ENCODE measurements at regions not wholly inside any gene's neighbourhood (a gene's known extent, or its start where the extent isn't known, plus 50 kb on each side); places are given as distances from the start of the nearest gene placed in this dataset.

DNA sequence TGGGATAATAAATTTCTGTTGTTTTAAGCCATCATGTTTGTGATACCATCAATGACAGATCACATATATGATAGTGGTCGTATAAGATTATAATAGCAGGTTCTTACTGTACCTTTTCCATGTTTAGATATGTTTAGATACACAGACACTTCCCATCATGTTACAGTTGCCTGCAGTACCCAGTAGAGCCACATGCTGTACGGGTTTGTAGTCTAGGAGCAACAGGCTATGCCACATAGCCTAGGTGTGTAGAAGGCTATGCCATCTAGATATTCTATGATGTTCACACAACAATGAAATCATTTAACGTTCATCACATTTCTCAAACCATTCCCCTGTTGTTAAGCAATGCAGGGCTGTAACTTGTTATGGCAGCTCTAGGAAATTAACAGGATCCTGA lies 132.9 kb upstream of the SH3BP4 start:
- Mint-ChIP-seq H3K4me3 (no peak overlapping the region), H3K4me1 (peaks cover 18% of the 10 kb centered on the region), H3K27ac (no peak overlapping the region), H3K9me3 (no peaks in the 10 kb centered on the region), H3K27me3 (ENCODE audit: low read depth) (no peaks in the 10 kb centered on the region; the same call in 1 of the 2 replicates), H3K36me3 (no peaks in the 10 kb centered on the region)
- POLR2A ChIA-PET, result no interaction called here
- CTCF ChIA-PET, result no interaction called here
- TF ChIP-seq ZNF232 (CRISPR knock-in tag; IDR thresholded peaks at IDR 0.05) (no peak), FOXJ3 (CRISPR knock-in tag; IDR thresholded peaks at IDR 0.05; ENCODE audit: borderline replicate concordance) (no peak), GRHL2 (CRISPR knock-in tag; IDR thresholded peaks at IDR 0.05; ENCODE audit: insufficient replicate concordance, severe bottlenecking) (no peak), GTF2I (CRISPR knock-in tag; conservative IDR thresholded peaks at IDR 0.05) (no peak), ZNF263 (CRISPR knock-in tag; IDR thresholded peaks at IDR 0.05; ENCODE audit: low read depth) (no peak), NFYB (CRISPR knock-in tag; conservative IDR thresholded peaks at IDR 0.05; ENCODE audit: low read depth) (no peak), CREB1 (CRISPR knock-in tag; IDR thresholded peaks at IDR 0.05) (no peak), TP53 (CRISPR knock-in tag; IDR thresholded peaks at IDR 0.05) (no peak), NR2C2 (CRISPR knock-in tag; IDR thresholded peaks at IDR 0.05) (no peak)
- TF ChIP-seq, protein P1, sequence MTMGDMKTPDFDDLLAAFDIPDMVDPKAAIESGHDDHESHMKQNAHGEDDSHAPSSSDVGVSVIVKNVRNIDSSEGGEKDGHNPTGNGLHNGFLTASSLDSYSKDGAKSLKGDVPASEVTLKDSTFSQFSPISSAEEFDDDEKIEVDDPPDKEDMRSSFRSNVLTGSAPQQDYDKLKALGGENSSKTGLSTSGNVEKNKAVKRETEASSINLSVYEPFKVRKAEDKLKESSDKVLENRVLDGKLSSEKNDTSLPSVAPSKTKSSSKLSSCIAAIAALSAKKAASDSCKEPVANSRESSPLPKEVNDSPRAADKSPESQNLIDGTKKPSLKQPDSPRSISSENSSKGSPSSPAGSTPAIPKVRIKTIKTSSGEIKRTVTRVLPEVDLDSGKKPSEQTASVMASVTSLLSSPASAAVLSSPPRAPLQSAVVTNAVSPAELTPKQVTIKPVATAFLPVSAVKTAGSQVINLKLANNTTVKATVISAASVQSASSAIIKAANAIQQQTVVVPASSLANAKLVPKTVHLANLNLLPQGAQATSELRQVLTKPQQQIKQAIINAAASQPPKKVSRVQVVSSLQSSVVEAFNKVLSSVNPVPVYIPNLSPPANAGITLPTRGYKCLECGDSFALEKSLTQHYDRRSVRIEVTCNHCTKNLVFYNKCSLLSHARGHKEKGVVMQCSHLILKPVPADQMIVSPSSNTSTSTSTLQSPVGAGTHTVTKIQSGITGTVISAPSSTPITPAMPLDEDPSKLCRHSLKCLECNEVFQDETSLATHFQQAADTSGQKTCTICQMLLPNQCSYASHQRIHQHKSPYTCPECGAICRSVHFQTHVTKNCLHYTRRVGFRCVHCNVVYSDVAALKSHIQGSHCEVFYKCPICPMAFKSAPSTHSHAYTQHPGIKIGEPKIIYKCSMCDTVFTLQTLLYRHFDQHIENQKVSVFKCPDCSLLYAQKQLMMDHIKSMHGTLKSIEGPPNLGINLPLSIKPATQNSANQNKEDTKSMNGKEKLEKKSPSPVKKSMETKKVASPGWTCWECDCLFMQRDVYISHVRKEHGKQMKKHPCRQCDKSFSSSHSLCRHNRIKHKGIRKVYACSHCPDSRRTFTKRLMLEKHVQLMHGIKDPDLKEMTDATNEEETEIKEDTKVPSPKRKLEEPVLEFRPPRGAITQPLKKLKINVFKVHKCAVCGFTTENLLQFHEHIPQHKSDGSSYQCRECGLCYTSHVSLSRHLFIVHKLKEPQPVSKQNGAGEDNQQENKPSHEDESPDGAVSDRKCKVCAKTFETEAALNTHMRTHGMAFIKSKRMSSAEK (CRISPR knock-in tag; IDR thresholded peaks at IDR 0.05; ENCODE audit: borderline replicate concordance), result no peak
- TF ChIP-seq, protein P2, sequence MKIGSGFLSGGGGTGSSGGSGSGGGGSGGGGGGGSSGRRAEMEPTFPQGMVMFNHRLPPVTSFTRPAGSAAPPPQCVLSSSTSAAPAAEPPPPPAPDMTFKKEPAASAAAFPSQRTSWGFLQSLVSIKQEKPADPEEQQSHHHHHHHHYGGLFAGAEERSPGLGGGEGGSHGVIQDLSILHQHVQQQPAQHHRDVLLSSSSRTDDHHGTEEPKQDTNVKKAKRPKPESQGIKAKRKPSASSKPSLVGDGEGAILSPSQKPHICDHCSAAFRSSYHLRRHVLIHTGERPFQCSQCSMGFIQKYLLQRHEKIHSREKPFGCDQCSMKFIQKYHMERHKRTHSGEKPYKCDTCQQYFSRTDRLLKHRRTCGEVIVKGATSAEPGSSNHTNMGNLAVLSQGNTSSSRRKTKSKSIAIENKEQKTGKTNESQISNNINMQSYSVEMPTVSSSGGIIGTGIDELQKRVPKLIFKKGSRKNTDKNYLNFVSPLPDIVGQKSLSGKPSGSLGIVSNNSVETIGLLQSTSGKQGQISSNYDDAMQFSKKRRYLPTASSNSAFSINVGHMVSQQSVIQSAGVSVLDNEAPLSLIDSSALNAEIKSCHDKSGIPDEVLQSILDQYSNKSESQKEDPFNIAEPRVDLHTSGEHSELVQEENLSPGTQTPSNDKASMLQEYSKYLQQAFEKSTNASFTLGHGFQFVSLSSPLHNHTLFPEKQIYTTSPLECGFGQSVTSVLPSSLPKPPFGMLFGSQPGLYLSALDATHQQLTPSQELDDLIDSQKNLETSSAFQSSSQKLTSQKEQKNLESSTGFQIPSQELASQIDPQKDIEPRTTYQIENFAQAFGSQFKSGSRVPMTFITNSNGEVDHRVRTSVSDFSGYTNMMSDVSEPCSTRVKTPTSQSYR (CRISPR knock-in tag; IDR thresholded peaks at IDR 0.05), result no peak
- DNase-seq (ENCODE audit: low spot score) (no peak), ATAC-seq (no peak; the same call in 1 of the 2 replicates)

DNA sequence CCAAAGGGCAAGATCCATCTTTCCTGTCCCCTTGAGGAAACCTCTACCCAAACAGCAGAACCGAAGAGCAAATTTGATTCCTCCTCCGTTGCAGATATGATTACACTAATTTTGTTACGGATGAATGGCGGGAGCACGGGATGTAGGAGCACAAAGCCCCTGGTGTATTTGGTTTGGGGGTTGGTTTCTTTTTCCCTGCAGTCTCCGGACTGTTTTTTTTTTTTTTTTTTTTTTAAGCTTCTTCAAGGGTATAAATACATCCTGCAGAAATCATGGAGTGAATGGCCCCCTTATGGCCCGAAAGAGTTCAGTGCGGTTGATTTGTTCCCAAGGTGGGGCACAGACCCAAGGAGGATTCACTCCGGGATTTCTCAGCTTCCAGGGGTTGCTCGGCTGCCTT lies 135.3 kb upstream of the SH3BP4 start:
- no peak for DNase-seq (ENCODE audit: low spot score)
- ChIA-PET POLR2A (no interaction called here), CTCF (interaction anchor here (0.6 kb wide), 1 partner anchor 274 kb away, joined by 4 read pairs; no protein-coding TSS in a partner anchor)
- no peaks in the 10 kb centered on the region for H3K9me3 Mint-ChIP-seq
- peaks cover 22% of the 10 kb centered on the region for H3K4me1 Mint-ChIP-seq
- H3K27ac Mint-ChIP-seq, result no peak overlapping the region
- ATAC-seq, result no peak
- H3K27me3 Mint-ChIP-seq (ENCODE audit: low read depth), result no peaks in the 10 kb centered on the region; the same call in 1 of the 2 replicates
- H3K36me3 Mint-ChIP-seq, result no peaks in the 10 kb centered on the region
- no peak for TF ChIP-seq ZNF423 (CRISPR knock-in tag; IDR thresholded peaks at IDR 0.05)
- no peak for TF ChIP-seq NR2C2 (CRISPR knock-in tag; IDR thresholded peaks at IDR 0.05)
- TF ChIP-seq ZBTB21 (CRISPR knock-in tag; IDR thresholded peaks at IDR 0.05; ENCODE audit: borderline replicate concordance), result no peak
- no peak for TF ChIP-seq EMX1 (CRISPR knock-in tag; IDR thresholded peaks at IDR 0.05)
- 0 out of 2 replicates have a peak, but pooled peaks have one; percentile 25 for TF ChIP-seq PRDM15 (CRISPR knock-in tag; IDR thresholded peaks at IDR 0.05)
- H3K4me3 Mint-ChIP-seq, result no peak overlapping the region

Measured in WTC11 (cell line).